NCI-H2171 (cell line): ENCODE measurements at regions not wholly inside any gene's neighbourhood (a gene's known extent, or its start where the extent isn't known, plus 50 kb on each side); places are given as distances from the start of the nearest gene placed in this dataset.
"Not testable (repeated sequence)": the region's sequence is repeated elsewhere in the genome, so short reads cannot be mapped to it uniquely, and the experiment has no call there.

Experiments
- DNase-seq: peaks from one replicate; lab custom pipeline; 2025; lab: John Stamatoyannopoulos, UW

GRCh38 chr3:194045919-194046318 lies 90.0 kb upstream of the HES1 start:
- DNase-seq = no peak

GRCh38 chr3:194046531-194046930 lies 89.4 kb upstream of the HES1 start:
- DNase-seq = no peak

DNA sequence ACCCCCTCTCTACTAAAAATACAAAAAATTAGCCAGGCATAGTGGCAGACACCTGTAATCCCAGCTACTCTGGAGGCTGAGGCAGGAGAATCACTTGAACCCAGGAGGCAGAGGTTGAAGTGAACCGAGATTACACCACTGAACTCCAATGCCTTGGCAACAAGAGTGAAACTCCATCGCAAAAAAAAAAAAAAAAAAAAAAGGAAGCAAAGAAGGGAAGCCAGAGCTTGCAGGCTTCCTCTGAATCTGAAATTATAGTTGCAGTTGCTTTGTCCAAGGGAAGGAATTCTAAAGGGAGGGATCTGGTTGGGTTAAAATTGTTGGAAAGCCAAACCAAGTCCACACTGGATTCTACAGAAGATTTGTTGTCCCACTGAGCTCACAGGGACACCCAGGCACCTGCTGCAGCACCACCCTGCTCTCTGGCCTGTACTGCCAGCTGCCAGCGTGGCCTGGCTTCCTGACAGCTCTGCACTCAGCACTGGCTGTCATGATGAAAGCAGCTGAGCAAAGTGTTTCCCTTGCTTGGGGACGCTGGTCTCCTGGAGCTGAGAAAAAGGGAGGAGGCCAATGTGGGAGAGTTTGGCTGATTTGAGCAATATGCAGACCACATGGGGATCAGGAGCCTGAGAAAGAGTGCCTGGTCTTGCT lies 88.8 kb upstream of the HES1 start:
- no peak for DNase-seq

DNA sequence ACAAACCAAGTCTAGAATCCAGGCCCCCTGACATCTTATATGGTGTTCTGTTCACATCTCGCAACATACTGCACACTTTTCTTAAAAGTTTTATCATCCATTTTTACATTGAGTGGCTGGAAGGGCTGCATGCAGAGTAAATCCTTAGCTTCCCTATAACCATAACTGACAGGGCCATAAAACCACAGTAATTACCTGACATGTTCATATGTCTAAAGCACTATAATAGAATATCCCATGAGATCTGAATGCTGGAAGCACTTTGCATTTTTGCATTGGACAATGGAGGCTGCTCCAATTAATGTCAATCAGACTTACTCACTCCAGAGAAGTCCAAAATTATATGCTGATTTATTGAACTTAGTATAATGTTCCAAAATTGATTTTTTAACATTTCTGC lies 86.6 kb upstream of the HES1 start:
- no peak for DNase-seq

DNA sequence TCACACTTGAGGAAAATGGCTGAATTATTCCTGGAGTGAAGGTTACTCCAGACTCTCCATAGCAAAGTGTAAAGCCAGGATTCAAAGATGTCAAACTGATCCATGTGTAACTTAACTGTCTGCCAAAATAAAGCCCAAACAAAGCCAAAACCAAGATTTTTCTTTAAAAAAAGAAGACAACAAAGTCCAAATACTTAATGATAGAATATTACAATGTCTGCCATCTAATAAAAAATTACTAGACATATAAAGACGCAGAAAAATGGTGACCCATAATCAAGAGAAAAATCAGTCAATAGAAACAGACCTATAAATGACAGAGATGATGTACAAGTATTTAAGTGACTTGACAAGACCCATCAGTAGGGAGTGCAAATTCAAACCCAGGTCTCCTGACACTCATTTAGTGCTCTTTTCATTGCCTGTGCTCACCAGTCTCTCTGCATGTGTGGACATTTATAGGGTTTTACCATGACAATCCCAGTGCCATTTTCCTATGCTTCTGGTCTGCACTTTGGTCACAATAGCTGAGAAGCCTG lies 85.1 kb upstream of the HES1 start:
- no peak for DNase-seq

GRCh38 chr3:194051366-194052149 lies 84.4 kb upstream of the HES1 start:
- DNase-seq = no peak

DNA sequence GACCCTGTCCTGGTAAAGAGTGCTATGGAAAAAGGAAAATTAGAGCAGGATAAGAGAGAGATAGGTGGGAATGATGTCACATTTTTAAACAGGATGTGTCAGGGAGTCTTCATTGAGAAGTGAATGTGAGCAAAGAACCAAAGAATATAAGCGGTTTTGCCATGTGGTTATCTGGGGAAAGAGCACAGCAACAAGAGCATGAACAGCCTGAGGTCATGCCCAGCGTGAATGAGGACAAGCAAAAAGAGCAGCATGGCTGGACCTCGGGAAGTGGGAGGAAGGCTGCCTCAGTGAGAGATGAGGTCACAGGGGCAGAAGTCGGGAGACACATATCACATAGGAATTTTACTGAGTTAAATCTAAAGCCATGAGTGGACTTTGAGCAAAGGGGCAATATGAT lies 82.8 kb upstream of the HES1 start:
- DNase-seq = no peak

DNA sequence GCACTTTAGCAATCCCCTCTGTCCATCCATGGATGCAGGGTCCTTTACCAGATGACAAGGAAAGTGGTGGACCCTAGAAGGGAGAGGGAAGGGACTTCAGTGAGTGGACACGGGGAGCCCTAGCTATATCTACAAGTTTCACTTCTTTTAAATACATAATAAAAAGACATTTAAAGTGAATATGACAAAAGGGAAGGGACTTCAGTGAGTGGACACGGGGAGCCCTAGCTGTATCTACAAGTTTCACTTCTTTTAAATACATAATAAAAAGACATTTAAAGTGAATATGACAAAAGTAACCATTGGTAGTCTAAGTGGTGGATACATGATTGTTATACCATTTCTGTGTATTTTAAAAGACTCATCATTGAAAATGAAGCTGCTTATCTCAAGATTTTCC lies 81.9 kb upstream of the HES1 start:
- no peak for DNase-seq

- DNase-seq = no peak
Observed at GRCh38 chr3:194054540-194054939, 81.4 kb upstream of the HES1 start.

DNA sequence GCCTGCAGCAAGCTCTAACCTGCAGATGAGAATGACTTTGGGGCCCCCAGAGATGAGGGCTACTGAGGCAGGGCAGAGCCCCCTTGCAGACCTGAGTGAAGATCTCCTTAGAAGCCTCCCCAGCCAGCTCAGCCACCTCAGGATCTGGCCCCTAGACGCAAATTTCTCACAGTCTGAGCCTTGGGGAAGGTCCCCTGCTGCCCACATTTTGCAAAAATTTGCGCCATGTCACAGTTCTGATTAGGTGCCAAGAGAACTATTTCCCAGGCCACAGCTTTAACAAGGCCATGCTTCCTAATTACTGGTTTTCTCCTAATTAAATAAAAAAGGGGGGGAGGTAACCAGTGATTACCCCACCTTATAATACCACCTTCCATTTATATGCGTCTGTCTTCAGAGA lies 81.0 kb upstream of the HES1 start:
- no peak for DNase-seq

DNA sequence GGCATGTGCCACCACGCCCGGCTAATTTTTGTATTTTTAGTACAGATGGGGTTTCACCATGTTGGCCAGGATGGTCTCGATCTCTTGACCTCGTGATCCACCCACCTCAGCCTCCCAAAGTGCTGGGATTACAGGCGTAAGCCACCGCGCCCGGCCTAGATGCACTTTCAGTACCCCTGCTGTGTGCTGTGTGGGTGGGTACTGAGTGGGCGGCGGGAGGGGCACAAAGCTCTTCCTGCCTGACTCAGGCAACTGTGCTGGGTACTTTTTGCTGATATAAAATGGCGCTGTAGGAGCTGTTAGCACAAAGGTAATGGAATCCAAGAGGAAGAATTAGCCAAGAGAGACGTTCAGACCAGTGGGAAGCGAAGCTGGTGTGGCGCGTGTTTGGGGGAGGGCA lies 79.6 kb upstream of the HES1 start:
- not testable (repeated sequence) for DNase-seq

GRCh38 chr3:194056731-194057415 lies 79.1 kb upstream of the HES1 start:
- DNase-seq = no peak

DNA sequence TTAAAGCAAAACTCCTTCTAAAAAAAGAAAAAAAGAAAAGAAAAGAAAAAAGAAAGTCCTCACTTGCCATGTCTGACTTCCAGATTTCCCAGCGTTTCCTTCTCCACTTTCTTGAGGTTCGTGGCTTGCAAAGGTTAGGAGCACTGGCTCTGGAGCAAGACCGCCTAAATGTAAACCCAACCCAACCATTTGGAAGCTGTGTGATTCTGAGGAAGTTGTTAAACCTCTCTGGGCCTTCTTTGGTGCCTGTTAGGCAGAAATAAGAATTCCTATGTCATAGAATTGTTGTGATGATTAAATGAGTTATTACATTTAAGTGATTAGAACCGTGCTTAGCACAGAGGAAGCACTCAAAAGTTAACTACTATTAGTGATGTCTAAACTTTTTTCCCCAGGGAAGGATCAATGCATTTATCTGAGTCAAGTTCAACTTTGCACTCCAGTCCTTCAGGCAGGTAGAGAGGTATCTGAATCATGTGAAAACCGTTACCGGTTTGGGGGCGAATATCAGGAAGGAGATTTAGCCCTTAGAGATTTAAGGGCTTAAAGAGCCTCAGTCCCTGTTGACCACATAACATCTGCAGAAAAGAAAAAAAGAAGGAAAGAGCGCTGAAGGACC lies 78.3 kb upstream of the HES1 start:
- no peak for DNase-seq

DNA sequence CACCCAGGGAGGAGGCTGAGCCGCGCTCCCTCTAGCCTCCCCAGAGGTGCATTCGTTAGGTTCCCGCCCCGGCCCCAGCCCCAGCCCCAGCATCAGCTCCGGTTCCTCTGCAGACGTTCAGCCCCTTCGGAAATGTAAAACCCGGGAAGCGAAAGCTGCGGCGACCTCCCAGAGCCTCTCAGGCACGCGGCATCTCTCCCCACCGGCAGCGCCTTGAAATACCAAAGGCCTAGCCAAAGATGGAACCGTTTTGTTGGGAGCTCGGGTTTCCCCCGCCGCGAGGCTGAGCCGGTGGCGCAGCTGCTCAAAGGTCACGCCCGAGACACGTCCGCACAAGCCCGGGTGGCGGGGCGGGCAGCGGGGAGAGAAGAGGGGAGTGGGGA lies 77.8 kb upstream of the HES1 start:
- peak; percentile 80 for DNase-seq

DNA sequence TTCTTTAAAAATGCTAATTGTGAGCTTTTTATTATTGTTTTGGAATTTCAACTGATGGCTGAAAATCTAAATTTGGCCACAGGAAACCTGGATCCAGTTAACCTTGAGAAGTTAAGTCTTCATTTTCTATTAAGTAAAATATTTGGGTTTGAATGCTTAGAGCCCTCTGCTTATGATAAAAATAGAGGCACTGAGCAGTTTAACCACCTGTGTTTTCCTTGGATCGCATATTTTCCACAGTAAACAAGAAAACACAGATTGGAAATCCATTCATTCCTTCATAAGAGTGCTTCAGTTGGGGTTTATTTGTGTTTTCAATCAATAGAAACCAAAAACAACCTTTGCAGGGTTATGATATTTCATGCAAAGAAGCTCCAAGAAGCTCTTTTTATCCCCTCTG lies 77.2 kb upstream of the HES1 start:
- no peak for DNase-seq

DNA sequence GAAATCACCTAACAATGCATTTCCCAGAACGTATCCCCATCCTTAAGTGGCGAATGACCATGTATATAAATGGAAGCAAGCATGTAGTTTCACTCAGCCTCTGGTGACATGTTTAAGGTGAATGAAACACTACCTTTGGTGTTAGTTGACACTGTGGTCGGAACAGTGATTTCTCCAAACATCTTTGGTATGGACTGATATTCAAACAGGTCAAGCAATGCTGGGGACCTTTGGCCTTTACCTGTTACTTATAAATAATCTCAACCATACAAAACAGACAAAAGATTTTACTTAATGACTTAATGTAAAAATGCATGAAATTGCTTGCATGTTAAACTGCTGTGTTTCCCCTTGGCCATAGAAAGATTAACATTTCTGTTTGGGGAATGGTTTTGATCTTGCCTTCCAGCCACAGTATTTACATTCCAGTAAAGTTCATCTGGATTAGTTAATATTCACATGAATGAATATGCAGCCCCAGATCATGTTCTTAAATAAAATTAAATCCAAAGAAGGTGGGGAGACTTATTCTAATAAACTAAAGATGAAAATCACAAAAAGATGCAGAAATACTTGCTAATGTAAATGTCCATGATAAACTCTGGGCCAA lies 74.4 kb upstream of the HES1 start:
- no peak for DNase-seq

DNA sequence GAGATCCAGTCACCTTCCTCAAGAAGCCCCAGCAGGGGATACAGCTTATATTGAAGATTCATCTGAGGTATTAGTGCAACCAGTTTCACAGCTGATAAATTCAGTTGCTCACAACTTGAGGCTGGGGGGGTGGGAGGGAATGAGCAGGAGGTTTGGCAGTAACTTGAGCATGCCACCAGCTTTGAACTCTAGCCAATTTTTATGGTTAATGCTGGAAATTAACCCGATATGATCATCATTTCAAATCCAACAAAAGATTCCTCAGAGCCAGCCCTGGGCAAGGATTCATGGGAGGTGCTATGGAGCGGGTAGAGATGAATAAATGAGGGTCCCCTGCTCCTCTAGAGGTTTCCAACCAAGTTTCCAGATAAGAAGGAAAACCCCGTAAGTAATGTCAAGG lies 73.1 kb upstream of the HES1 start:
- DNase-seq = peak; percentile 25

DNA sequence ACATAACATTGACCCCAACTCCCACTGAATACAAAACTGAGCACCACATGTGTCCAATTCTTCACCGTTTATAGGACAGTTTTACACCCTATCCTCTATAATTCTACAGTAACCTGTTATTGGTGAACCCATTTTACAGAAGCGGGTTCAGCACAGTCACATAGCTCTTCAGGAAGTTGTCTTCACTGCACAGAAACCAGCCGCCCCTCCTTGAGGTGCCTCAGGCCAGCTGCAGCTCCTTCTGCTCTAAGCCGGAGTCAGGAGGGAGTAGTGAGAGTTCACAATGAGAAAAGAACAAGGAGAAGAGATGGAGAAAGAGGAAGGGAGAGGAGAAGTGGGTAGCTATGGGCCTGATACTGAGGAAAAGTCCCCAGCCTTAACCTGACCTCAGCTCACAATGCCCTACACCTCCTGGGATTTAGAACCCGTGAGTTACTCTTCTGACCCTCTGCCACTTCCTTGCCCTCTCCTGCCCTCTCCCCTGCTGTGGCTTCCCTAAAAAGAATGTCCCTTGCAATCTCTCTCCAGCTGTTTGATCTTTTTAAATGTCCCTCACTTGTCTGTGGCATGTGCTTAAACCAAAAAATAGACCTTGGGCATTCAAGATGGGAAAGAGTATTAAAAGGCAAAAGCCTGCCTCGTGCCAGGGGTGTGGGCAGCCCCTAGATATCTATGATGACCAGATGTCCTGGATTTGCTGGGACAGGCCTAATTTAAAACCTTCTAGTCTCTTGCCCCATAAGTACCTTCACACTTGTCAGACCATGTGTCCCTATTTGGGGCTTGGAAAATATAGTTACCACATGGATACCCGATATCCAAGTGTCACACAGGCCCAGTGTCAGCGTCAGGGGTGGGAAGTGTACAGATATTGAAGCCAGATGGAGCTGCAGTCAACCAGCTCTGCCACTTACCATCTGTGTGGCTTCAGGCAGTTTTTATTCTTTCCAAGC lies 71.3 kb upstream of the HES1 start:
- DNase-seq = peak; percentile 33

DNA sequence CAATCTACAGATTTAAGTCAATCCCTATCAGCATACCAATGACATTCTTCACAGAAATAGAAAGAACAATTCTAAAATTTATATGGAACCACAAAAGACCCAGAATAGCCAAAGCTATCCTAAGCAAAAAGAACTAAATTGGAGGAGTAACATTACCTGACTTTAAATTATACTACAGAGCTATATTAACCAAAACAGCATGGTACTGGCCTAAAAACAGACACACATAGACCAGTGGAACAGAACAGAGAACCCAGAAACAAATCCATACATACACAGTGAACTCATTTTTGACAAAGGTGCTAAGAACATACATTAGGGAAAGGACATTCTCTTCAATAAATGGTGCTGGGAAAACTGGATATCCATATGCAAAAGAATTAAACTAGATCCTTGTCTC lies 68.6 kb upstream of the HES1 start:
- not testable (repeated sequence) for DNase-seq

DNA sequence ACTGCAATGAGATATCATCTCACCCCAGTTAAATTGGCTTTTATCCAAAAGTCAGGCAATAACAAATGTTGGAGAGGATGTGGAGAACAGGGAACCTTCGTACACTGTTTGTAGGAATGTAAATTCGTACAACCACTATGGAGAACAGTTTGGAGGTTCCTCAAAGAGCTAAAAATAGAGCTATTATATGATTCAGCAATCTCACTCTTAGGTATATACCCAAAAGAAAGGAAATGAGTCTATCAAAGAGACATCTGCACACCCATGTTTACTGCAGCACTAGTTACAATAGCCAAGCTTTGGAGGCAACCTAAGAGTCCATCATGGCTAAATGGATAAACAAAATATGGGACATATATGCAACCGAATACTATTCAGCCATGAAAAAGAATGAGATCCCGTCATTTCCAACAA lies 68.0 kb upstream of the HES1 start:
- DNase-seq = no peak
